IMR-90 (cell line): ENCODE measurements at regions not wholly inside any gene's neighbourhood (a gene's known extent, or its start where the extent isn't known, plus 50 kb on each side); places are given as distances from the start of the nearest gene placed in this dataset.

Experiments
- ATAC-seq: fragments of 200-7000 bp; cut with Tn5 transposase; 2 replicates; pipeline ENCODE4 v1.9.1; 2020; ENCODE audit warnings: low read depth, mild to moderate bottlenecking, moderate library complexity
- BruUV-seq: library from RNA; stranded (reverse); fragments of 400-500 nt; replicated peaks from 2 replicates; lab custom pipeline; 2021; lab: Mats Ljungman, UMichigan
- CTCF ChIA-PET: fragments of 300-600 bp; formaldehyde crosslinking; extraction: SDS; loops from one replicate; lab custom pipeline; 2021; ENCODE audit warnings: antibody characterized with exemption; lab: Yijun Ruan, JAX
- POLR2A ChIA-PET: fragments of 300-600 bp; sonication (Branson Sonifier 250); formaldehyde crosslinking; loops from one replicate; lab custom pipeline; 2022; ENCODE audit warnings: antibody characterized with exemption; ENCODE audit not compliant: unreplicated experiment; lab: Charles Lee
- DNase-seq: peaks from one replicate; pipeline ENCODE4 v3.0.0; 2013
- H2AFZ ChIP-seq: replicated peaks from 2 replicates; pipeline ENCODE3; 2013; ENCODE audit warnings: low read length, mild to moderate bottlenecking; ENCODE audit not compliant: poor library complexity
- H2AK5ac ChIP-seq: 2 replicates; pipeline ENCODE4 v1.6.1; 2013; ENCODE audit warnings: low read depth, low read length, inconsistent platforms
- H2AK9ac ChIP-seq: replicated peaks from 2 replicates; pipeline ENCODE3; 2013; ENCODE audit warnings: mild to moderate bottlenecking, low read depth, low read length, moderate library complexity; ENCODE audit not compliant: poor library complexity
- H2BK120ac ChIP-seq: 2 replicates; pipeline ENCODE4 v1.6.1; 2013; ENCODE audit warnings: low read depth, low read length, inconsistent platforms
- H2BK15ac ChIP-seq: 3 replicates; pipeline ENCODE4 v1.6.1; 2013; ENCODE audit warnings: low read depth, low read length, inconsistent platforms
- H2BK20ac ChIP-seq: 2 replicates; pipeline ENCODE4 v1.6.1; 2013; ENCODE audit warnings: low read depth, mild to moderate bottlenecking, inconsistent platforms, low read length, moderate library complexity
- H2BK5ac ChIP-seq: 2 replicates; pipeline ENCODE4 v1.6.1; 2013; ENCODE audit warnings: mild to moderate bottlenecking, low read depth, low read length, inconsistent platforms; ENCODE audit not compliant: poor library complexity, severe bottlenecking
- H3K14ac ChIP-seq: replicated peaks from 2 replicates; pipeline ENCODE4 v1.6.1; 2013; ENCODE audit warnings: low read depth, low read length, inconsistent platforms
- H3K18ac ChIP-seq: 2 replicates; pipeline ENCODE4 v1.6.1; 2013; ENCODE audit warnings: low read depth, low read length, control low read depth
- H3K23ac ChIP-seq: 2 replicates; pipeline ENCODE4 v1.6.1; 2013; ENCODE audit warnings: low read depth, low read length, inconsistent platforms
- H3K27ac ChIP-seq: 2 replicates; pipeline ENCODE4 v1.5.1; 2013; ENCODE audit warnings: mild to moderate bottlenecking, control low read depth, low read length; ENCODE audit not compliant: insufficient read depth
- H3K27me3 ChIP-seq: 2 replicates; pipeline ENCODE4 v1.6.1; 2013; ENCODE audit warnings: low read length; ENCODE audit not compliant: control insufficient read depth, insufficient read depth
- H3K36me3 ChIP-seq: 2 replicates; pipeline ENCODE4 v1.6.1; 2013; ENCODE audit warnings: low read length, mixed read lengths; ENCODE audit not compliant: control insufficient read depth, insufficient read depth
- H3K4ac ChIP-seq: 2 replicates; pipeline ENCODE4 v1.6.1; 2013; ENCODE audit warnings: low read depth, low read length, inconsistent platforms
- H3K4me1 ChIP-seq: 2 replicates; pipeline ENCODE4 v1.6.1; 2013; ENCODE audit warnings: low read length, mixed read lengths; ENCODE audit not compliant: control insufficient read depth, insufficient read depth
- H3K4me2 ChIP-seq: 2 replicates; pipeline ENCODE4 v1.6.1; 2013; ENCODE audit warnings: low read depth, mild to moderate bottlenecking, control low read depth, low read length, moderate library complexity
- H3K4me3 ChIP-seq: 2 replicates; pipeline ENCODE4 v1.5.1; 2013; ENCODE audit warnings: low read depth, mild to moderate bottlenecking, control low read depth, low read length, moderate library complexity; ENCODE audit not compliant: insufficient read depth
- H3K56ac ChIP-seq: 2 replicates; pipeline ENCODE4 v1.6.1; 2013; ENCODE audit warnings: low read length, inconsistent platforms; ENCODE audit not compliant: insufficient read depth; ENCODE audit errors: extremely low read depth
- H3K79me1 ChIP-seq, 2 experiments: 2 replicates each; pipeline ENCODE4 v1.6.1; 2013; ENCODE audit warnings: low read length in 2 of 2, inconsistent platforms in 1 of 2, low read depth in 1 of 2
- H3K9ac ChIP-seq: 2 replicates; pipeline ENCODE4 v1.6.1; 2013; ENCODE audit warnings: low read depth, low read length, control low read depth
- H3K9me1 ChIP-seq: 2 replicates; pipeline ENCODE4 v1.6.1; 2013; ENCODE audit warnings: low read length, inconsistent platforms; ENCODE audit not compliant: insufficient read depth
- H3K9me3 ChIP-seq: 2 replicates; pipeline ENCODE4 v1.6.1; 2013; ENCODE audit warnings: low read length; ENCODE audit not compliant: control insufficient read depth, insufficient read depth
- H4K20me1 ChIP-seq: 2 replicates; pipeline ENCODE4 v1.6.1; 2013; ENCODE audit warnings: low read length, inconsistent platforms; ENCODE audit not compliant: insufficient read depth
- H4K5ac ChIP-seq: 2 replicates; pipeline ENCODE4 v1.6.1; 2013; ENCODE audit warnings: mild to moderate bottlenecking, low read depth, low read length, control low read depth
- H4K8ac ChIP-seq, 2 experiments: 2 replicates each; pipeline ENCODE4 v1.6.1; 2013; ENCODE audit warnings: low read depth in 2 of 2, low read length in 2 of 2, control low read depth in 1 of 2, inconsistent platforms in 1 of 2
- H4K91ac ChIP-seq: 2 replicates; pipeline ENCODE4 v1.6.1; 2013; ENCODE audit warnings: low read depth, low read length, inconsistent platforms; ENCODE audit not compliant: insufficient read depth
- CEBPB ChIP-seq: IDR thresholded peaks from 2 replicates; pipeline ENCODE4 v1.6.1; 2012; ENCODE audit warnings: low read depth, low read length, improper control_type of control experiment
- RCOR1 ChIP-seq: IDR thresholded peaks from 2 replicates; pipeline ENCODE4 v1.6.1; 2012; ENCODE audit warnings: mild to moderate bottlenecking, low read length, improper control_type of control experiment; ENCODE audit not compliant: insufficient replicate concordance
- RFX5 ChIP-seq: IDR thresholded peaks from 2 replicates; pipeline ENCODE4 v1.8.0; 2012; ENCODE audit warnings: low read depth, mild to moderate bottlenecking, low read length, moderate library complexity
- dilution Hi-C: fragments of 300-500 bp; cut with HindIII; formaldehyde crosslinking; loops from one replicate; pipeline ENCODE4 v1.14.3; 2018; ENCODE audit warnings: low sequenced_read_pairs; ENCODE audit not compliant: unreplicated experiment
- in situ Hi-C: fragments of 300-500 bp; cut with MboI; formaldehyde crosslinking; loops from 3 replicates; pipeline ENCODE4 v1.14.3; 2019; ENCODE audit warnings: low sequenced_read_pairs, inconsistent platforms, mixed read lengths
- intact Hi-C: fragments of 100-400 bp; cut with micrococcal nuclease; formaldehyde crosslinking; loops from 2 replicates; pipeline ENCODE4 v1.10.0; 2022

DNA sequence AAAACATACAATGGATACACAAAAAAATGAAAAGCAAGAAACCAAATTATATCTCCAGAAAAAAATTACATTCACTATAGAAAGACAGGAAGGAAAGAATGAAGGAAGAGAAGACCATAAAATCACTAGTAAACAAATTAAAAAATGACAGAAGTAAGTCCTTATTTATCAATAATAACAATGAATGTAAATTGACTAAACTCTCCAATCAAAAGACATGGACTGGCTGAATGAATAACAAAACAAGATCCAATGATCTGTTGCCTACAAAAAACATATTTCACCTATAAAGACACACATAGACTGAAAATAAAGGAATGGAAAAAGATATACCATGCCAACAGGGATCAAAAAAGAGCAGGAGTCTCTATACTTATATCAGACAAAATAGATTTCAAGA, 203.2 kb upstream of the F9 start:
- Histone ChIP-seq H4K20me1 (no peaks in the 10 kb centered on the region), H3K18ac (no peak overlapping the region), H3K56ac (no peak overlapping the region), H3K27me3 (no peaks in the 10 kb centered on the region), H4K91ac (no peak overlapping the region), H2AFZ (no peak overlapping the region), H3K9me3 (peaks cover 2% of the 10 kb centered on the region; the same call in 1 of the 2 replicates), H3K9ac (no peak overlapping the region), H2BK15ac (no peak overlapping the region), H2BK120ac (no peak overlapping the region), H2AK9ac (no peak overlapping the region), H3K4me2 (no peak overlapping the region), H3K79me1 (no peaks in the 10 kb centered on the region), H4K8ac (no peak overlapping the region), H2AK5ac (no peak overlapping the region), H2BK5ac (no peak overlapping the region), H2BK20ac (no peak overlapping the region), H3K4me3 (no peak overlapping the region), H3K4me1 (no peaks in the 10 kb centered on the region), H3K27ac (no peak overlapping the region), H3K23ac (no peak overlapping the region), H3K9me1 (no peaks in the 10 kb centered on the region), H3K14ac (no peak overlapping the region), H3K36me3 (no peaks in the 10 kb centered on the region), H3K4ac (no peak overlapping the region), H4K5ac (no peak overlapping the region)
- DNase-seq (no peak), ATAC-seq (no peak)
- intact Hi-C loops (no loop called here), in situ Hi-C loops (no loop called here), dilution Hi-C loops (no loop called here)
- TF ChIP-seq RFX5 = no peak
- no peak for TF ChIP-seq RCOR1
- no peak for TF ChIP-seq CEBPB
- ChIA-PET CTCF (no interaction called here), POLR2A (no interaction called here)
- no TSS peak for BruUV-seq
